ENCODE measurements at regions not wholly inside any gene's neighbourhood (a gene's known extent, or its start where the extent isn't known, plus 50 kb on each side); places are given as distances from the start of the nearest gene placed in this dataset.

DNA sequence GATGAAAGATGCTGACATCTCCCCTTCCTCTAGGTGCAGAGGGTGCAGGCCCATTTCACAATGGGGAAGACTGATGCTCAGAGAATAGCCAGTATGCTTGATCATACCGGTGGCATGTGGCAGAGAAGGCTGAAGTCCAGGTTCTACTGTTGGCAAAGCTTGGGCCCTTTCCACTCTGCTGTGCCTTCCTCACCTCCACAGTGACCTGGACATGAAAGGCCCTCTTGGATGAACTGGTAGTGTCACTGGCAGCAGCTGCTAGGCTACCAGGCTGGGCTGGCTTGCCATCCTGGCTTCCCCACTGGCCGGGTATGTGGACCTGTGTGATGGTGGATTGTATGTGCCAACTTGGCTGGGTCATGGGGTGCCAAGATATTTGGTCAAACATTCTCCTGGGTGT is 92.0 kb downstream of the GADD45G start:
- WGBS, 4 donors = 95 to 100% (median 98%) methylated on average over 1 to 2 of the region's 2 CpGs
- Histone ChIP-seq H3K4me3 (no peak overlapping the region), H3K27me3 (no peaks in the 10 kb centered on the region), H3K9me3 (replicated peaks in 1 of 3) (no peaks in the 10 kb centered on the region), H3K4me1 (replicated peaks in 1 of 2) (peaks cover 0 to 5% of the 10 kb centered on the region in 2 donors), H3K27ac (no peak overlapping the region), H3K36me3 (replicated peaks in 1 of 2) (no peaks in the 10 kb centered on the region)
- intact Hi-C loops (cut with DNase I) = no loop called here
- TF ChIP-seq POLR2A (IDR thresholded peaks at IDR 0.05) = no peak
- no peak for DNase-seq

DNA sequence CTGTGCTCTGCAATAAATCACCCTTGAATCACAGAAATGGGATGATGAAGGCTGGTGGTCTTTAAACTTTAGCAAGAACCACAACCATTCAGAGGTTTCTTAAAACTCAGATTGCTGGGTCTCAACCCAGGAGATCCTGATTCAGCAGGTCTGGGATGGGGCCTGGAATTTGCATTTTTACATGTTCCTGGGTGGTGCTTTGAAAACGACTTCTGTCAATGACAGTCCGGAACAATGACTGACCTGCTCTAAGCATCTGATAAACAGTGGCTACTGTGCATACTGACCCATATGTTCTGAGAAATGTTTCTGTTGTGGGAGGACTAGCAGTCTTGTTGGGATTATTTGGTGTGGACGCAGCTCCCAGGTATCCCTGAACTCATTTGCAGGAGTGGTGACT is 92.7 kb downstream of the GADD45G start:
- 90 to 100% (median 98%) methylated on average over 2 to 3 of the region's 3 CpGs for WGBS, 4 donors
- intact Hi-C loops (cut with DNase I) = no loop called here
- no peak for TF ChIP-seq POLR2A (IDR thresholded peaks at IDR 0.05)
- TF ChIP-seq, protein P1, sequence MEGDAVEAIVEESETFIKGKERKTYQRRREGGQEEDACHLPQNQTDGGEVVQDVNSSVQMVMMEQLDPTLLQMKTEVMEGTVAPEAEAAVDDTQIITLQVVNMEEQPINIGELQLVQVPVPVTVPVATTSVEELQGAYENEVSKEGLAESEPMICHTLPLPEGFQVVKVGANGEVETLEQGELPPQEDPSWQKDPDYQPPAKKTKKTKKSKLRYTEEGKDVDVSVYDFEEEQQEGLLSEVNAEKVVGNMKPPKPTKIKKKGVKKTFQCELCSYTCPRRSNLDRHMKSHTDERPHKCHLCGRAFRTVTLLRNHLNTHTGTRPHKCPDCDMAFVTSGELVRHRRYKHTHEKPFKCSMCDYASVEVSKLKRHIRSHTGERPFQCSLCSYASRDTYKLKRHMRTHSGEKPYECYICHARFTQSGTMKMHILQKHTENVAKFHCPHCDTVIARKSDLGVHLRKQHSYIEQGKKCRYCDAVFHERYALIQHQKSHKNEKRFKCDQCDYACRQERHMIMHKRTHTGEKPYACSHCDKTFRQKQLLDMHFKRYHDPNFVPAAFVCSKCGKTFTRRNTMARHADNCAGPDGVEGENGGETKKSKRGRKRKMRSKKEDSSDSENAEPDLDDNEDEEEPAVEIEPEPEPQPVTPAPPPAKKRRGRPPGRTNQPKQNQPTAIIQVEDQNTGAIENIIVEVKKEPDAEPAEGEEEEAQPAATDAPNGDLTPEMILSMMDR (IDR thresholded peaks at IDR 0.05) = no peak

DNA sequence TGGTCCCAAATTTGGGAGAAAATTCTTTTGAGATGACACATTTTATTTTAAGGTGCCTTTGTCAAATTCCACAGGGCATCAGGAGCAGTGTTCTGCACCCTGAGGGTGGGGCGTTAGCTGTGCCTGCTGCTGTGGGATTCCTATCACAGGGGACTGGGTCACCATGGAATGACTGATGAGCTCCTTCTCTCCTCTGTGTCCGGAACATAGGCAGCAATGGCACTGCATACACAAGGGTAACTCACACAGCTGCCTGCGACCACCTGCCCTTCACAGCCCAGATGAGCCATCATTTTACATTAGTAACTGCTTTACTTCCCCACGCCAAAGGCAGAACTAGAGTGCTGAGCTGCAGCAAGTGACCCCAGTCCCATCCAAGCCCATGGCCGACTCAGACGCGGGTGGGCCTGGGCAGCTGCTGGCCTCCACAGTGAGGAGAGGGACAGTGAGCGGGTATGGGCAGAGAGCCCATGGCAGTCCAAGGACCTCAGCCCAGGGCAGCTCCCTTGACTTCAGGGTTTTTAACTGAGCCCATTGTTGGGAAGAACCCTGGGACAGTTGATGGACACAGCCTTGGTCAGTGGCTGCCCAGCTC is 93.7 kb downstream of the GADD45G start:
- TF ChIP-seq, protein P1 (IDR thresholded peaks at IDR 0.05) = no peak
- no peak for TF ChIP-seq POLR2A (IDR thresholded peaks at IDR 0.05)
- Histone ChIP-seq H3K27me3 (no peaks in the 10 kb centered on the region), H3K4me3 (no peak overlapping the region), H3K9me3 (replicated peaks in 1 of 3) (no peaks in the 10 kb centered on the region), H3K4me1 (replicated peaks in 1 of 2) (peaks cover 0 to 5% of the 10 kb centered on the region in 2 donors), H3K36me3 (replicated peaks in 1 of 2) (no peaks in the 10 kb centered on the region), H3K27ac (no peak overlapping the region)
- intact Hi-C loops (cut with DNase I) = no loop called here
- no peak for DNase-seq
- WGBS, 4 donors = 80 to 100% (median 96%) methylated on average over 5 to 8 of the region's 8 CpGs

More for the DNA sequence above, 92.7 kb downstream of the GADD45G start:
- Histone ChIP-seq H3K9me3 (replicated peaks in 1 of 3) (no peaks in the 10 kb centered on the region), H3K4me3 (no peak overlapping the region), H3K27me3 (no peaks in the 10 kb centered on the region), H3K36me3 (replicated peaks in 1 of 2) (no peaks in the 10 kb centered on the region), H3K4me1 (replicated peaks in 1 of 2) (peaks cover 0 to 5% of the 10 kb centered on the region in 2 donors), H3K27ac (no peak overlapping the region)
- no peak for DNase-seq

DNA sequence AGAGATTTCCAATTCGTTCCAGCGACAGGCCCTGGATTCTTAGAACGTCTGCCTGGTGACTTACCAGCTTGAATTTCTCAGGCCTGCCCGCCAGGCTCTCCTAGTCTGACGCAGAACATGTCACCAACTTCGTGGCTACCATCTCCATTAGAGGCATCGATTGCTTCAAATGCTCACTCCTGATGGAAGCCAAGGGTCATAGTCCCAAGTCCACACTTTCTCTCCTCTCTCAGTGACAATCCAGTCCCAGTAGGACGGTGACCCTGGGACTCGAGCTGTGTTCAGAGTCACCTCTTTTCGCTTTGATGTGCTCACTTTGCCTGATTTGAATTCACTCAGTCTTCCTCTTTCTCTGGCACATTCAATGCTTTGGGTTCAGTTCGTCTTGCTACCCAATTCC is 94.8 kb downstream of the GADD45G start:
- Histone ChIP-seq H3K36me3 (replicated peaks in 1 of 2) (no peaks in the 10 kb centered on the region), H3K4me3 (no peak overlapping the region), H3K27me3 (no peaks in the 10 kb centered on the region), H3K4me1 (replicated peaks in 1 of 2) (peaks cover 0 to 5% of the 10 kb centered on the region in 2 donors), H3K9me3 (replicated peaks in 1 of 3) (no peaks in the 10 kb centered on the region), H3K27ac (no peak overlapping the region)
- intact Hi-C loops (cut with DNase I) = no loop called here
- DNase-seq = no peak
- no peak for TF ChIP-seq POLR2A (IDR thresholded peaks at IDR 0.05)
- WGBS, 4 donors = 90 to 95% (median 92%) methylated on average over 10 to 11 of the region's 11 CpGs

DNA sequence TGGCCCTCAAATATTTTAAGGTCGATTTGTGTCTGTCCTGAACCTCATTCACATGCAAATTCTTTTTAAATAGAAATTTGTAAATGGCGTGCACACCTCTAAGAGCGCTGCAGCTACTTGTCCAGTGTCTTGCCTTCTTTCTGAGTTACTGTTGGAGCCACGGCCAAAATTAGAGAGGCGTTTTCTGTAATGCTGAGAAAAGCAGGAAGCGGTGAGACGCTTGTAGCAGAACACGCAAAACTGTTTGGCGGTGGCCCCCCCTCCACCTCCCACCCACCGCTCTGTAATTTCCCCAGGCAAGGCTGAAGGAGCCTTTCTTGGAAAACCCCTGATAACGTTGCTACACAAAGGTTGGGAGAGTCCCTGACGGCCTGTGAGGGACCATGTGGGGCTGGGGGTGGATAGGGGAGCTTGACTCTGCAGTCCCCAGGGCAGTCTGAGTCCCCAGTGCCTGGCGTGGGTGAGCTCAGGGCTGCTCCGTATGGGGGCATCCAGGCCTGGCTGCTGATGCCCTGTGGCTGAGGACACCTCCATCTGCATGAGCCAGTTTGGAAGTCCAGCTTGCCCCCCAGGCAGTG is 96.5 kb downstream of the GADD45G start:
- WGBS, 4 donors = 63 to 69% (median 66%) methylated on average over 9 to 14 of the region's 14 CpGs
- H3K27ac ChIP-seq = no peak overlapping the region
- DNase-seq = no peak
- TF ChIP-seq POLR2A (IDR thresholded peaks at IDR 0.05) = no peak
- TF ChIP-seq, protein P1 (IDR thresholded peaks at IDR 0.05) = no peak
- intact Hi-C loops (cut with DNase I) = no loop called here
- no peak overlapping the region for H3K4me3 ChIP-seq
- peaks cover 0 to 5% of the 10 kb centered on the region in 2 donors for H3K4me1 ChIP-seq (replicated peaks in 1 of 2)
- no peaks in the 10 kb centered on the region for H3K27me3 ChIP-seq
- H3K9me3 ChIP-seq (replicated peaks in 1 of 3) = no peaks in the 10 kb centered on the region
- no peaks in the 10 kb centered on the region for H3K36me3 ChIP-seq (replicated peaks in 1 of 2)
